ENCODE measurements at regions not wholly inside any gene's neighbourhood (a gene's known extent, or its start where the extent isn't known, plus 50 kb on each side); places are given as distances from the start of the nearest gene placed in this dataset.

- FAIRE-seq (no peak), DNase-seq (ENCODE audit: low spot score) (peak; percentile 64)
These were observed 61.6 kb upstream of the CTNNB1 start for GRCh38 chr3:41137686-41138111.

- DNase-seq (ENCODE audit: low spot score): no peak
- FAIRE-seq: no peak
These were observed 61.2 kb upstream of the CTNNB1 start for GRCh38 chr3:41138146-41138545.

- DNase-seq (ENCODE audit: low spot score) (no peak), FAIRE-seq (no peak)
These were observed 60.7 kb upstream of the CTNNB1 start for GRCh38 chr3:41138601-41139000.

GRCh38 chr3:41140242-41140641, 59.1 kb upstream of the CTNNB1 start:
- DNase-seq (ENCODE audit: low spot score) (no peak), FAIRE-seq (no peak)

- FAIRE-seq (peak; percentile 35), DNase-seq (ENCODE audit: low spot score) (no peak)
These were observed 57.7 kb upstream of the CTNNB1 start for GRCh38 chr3:41141433-41142167.

- FAIRE-seq (no peak), DNase-seq (ENCODE audit: low spot score) (no peak)
These were observed 55.8 kb upstream of the CTNNB1 start for GRCh38 chr3:41143421-41144031.

GRCh38 chr3:41144631-41145030, 54.7 kb upstream of the CTNNB1 start:
- FAIRE-seq (no peak), DNase-seq (ENCODE audit: low spot score) (no peak)

GRCh38 chr3:41148478-41148877, 50.8 kb upstream of the CTNNB1 start:
- DNase-seq (ENCODE audit: low spot score): no peak
- no peak for FAIRE-seq

- DNase-seq (ENCODE audit: low spot score) (no peak), FAIRE-seq (no peak)
These were observed 50.4 kb upstream of the CTNNB1 start for GRCh38 chr3:41148901-41149300.
